ENCODE measurements at regions not wholly inside any gene's neighbourhood (a gene's known extent, or its start where the extent isn't known, plus 50 kb on each side); places are given as distances from the start of the nearest gene placed in this dataset.
"Not testable (repeated sequence)": the region's sequence is repeated elsewhere in the genome, so short reads cannot be mapped to it uniquely, and the experiment has no call there.

GRCh38 chr1:118440-118839, 333.0 kb downstream of the OR4F29 start:
- H3K9ac ChIP-seq (ENCODE audit: low read length); H4K20me1 ChIP-seq (ENCODE audit: insufficient read depth); H3K79me2 ChIP-seq (ENCODE audit: insufficient read depth, low read length); H3K4me2 ChIP-seq (ENCODE audit: low read length); H3K36me3 ChIP-seq (ENCODE audit: control insufficient read depth in 1 of 2, insufficient read depth in 2 of 2, low read length in 2 of 2); DNase-seq (ENCODE audit: low read depth, low spot score); H3K9me3 ChIP-seq (ENCODE audit: control insufficient read depth in 1 of 2, insufficient read depth in 1 of 2, low read depth in 1 of 2, low read length in 2 of 2); ATAC-seq; intact Hi-C loops (cut with micrococcal nuclease); H3K4me3 ChIP-seq (replicated peaks in 1 of 2; ENCODE audit: low read depth in 1 of 2, low read length in 2 of 2); CTCF ChIA-PET; POLR2A ChIA-PET; BruUV-seq (replicated peaks); RAD21 ChIA-PET (ENCODE audit: low non-redundant PET in 1 of 2, low total read pairs in 2 of 2, uncharacterized antibody in 2 of 2, unreplicated experiment in 2 of 2); H3K27me3 ChIP-seq (ENCODE audit: insufficient read depth, low read length); H3K27ac ChIP-seq (ENCODE audit: low read depth, low read length); H3K4me1 ChIP-seq (ENCODE audit: control insufficient read depth in 1 of 2, insufficient read depth in 2 of 2, low read length in 2 of 2); H3K9me2 ChIP-seq (ENCODE audit: insufficient read depth); H2AFZ ChIP-seq (ENCODE audit: low read depth, low read length, poor library complexity, severe bottlenecking): not testable (repeated sequence)

- RAD21 ChIA-PET (ENCODE audit: low non-redundant PET in 1 of 2, low total read pairs in 2 of 2, uncharacterized antibody in 2 of 2, unreplicated experiment in 2 of 2); CTCF ChIA-PET; H3K4me1 ChIP-seq (ENCODE audit: control insufficient read depth in 1 of 2, insufficient read depth in 2 of 2, low read length in 2 of 2): not testable (repeated sequence)
These were observed 335.9 kb downstream of the OR4F29 start for GRCh38 chr1:115534-115933.

GRCh38 chr1:104776-105175, 346.7 kb downstream of the OR4F29 start:
- RAD21 ChIA-PET (ENCODE audit: low non-redundant PET in 1 of 2, low total read pairs in 2 of 2, uncharacterized antibody in 2 of 2, unreplicated experiment in 2 of 2); H3K4me3 ChIP-seq (replicated peaks in 1 of 2; ENCODE audit: low read depth in 1 of 2, low read length in 2 of 2); H3K27ac ChIP-seq (ENCODE audit: low read depth, low read length); CTCF ChIA-PET; H2AFZ ChIP-seq (ENCODE audit: low read depth, low read length, poor library complexity, severe bottlenecking); ATAC-seq; BruUV-seq (replicated peaks); H4K20me1 ChIP-seq (ENCODE audit: insufficient read depth); H3K9me3 ChIP-seq (ENCODE audit: control insufficient read depth in 1 of 2, insufficient read depth in 1 of 2, low read depth in 1 of 2, low read length in 2 of 2); H3K4me2 ChIP-seq (ENCODE audit: low read length); POLR2A ChIA-PET; H3K4me1 ChIP-seq (ENCODE audit: control insufficient read depth in 1 of 2, insufficient read depth in 2 of 2, low read length in 2 of 2); H3K9ac ChIP-seq (ENCODE audit: low read length); intact Hi-C loops (cut with micrococcal nuclease); H3K79me2 ChIP-seq (ENCODE audit: insufficient read depth, low read length); H3K27me3 ChIP-seq (ENCODE audit: insufficient read depth, low read length); H3K9me2 ChIP-seq (ENCODE audit: insufficient read depth); H3K36me3 ChIP-seq (ENCODE audit: control insufficient read depth in 1 of 2, insufficient read depth in 2 of 2, low read length in 2 of 2); DNase-seq (ENCODE audit: low read depth, low spot score): not testable (repeated sequence)
- TF ChIP-seq CTCF (IDR thresholded peaks at IDR 0.05 in 2 of 3, conservative IDR thresholded peaks at IDR 0.05 in 1 of 3; ENCODE audit: borderline replicate concordance in 1 of 3, insufficient read depth in 1 of 3, low read depth in 2 of 3, low read length in 2 of 3), result peak in 1 of 3 experiments; percentile 18; a peak in 1 of 6 replicates
- peak; percentile 40 for TF ChIP-seq RAD21 (IDR thresholded peaks at IDR 0.05; ENCODE audit: low read depth)

More at GRCh38 chr1:115534-115933, 335.9 kb downstream of the OR4F29 start:
- POLR2A ChIA-PET; H3K36me3 ChIP-seq (ENCODE audit: control insufficient read depth in 1 of 2, insufficient read depth in 2 of 2, low read length in 2 of 2); ATAC-seq; BruUV-seq (replicated peaks); H3K4me3 ChIP-seq (replicated peaks in 1 of 2; ENCODE audit: low read depth in 1 of 2, low read length in 2 of 2); H3K4me2 ChIP-seq (ENCODE audit: low read length); H3K9me2 ChIP-seq (ENCODE audit: insufficient read depth); H4K20me1 ChIP-seq (ENCODE audit: insufficient read depth); H3K9ac ChIP-seq (ENCODE audit: low read length); H3K27me3 ChIP-seq (ENCODE audit: insufficient read depth, low read length); H3K79me2 ChIP-seq (ENCODE audit: insufficient read depth, low read length); H2AFZ ChIP-seq (ENCODE audit: low read depth, low read length, poor library complexity, severe bottlenecking); DNase-seq (ENCODE audit: low read depth, low spot score); H3K9me3 ChIP-seq (ENCODE audit: control insufficient read depth in 1 of 2, insufficient read depth in 1 of 2, low read depth in 1 of 2, low read length in 2 of 2); intact Hi-C loops (cut with micrococcal nuclease); H3K27ac ChIP-seq (ENCODE audit: low read depth, low read length): not testable (repeated sequence)

GRCh38 chr1:99481-99880, 352.0 kb downstream of the OR4F29 start:
- H3K36me3 ChIP-seq (ENCODE audit: control insufficient read depth in 1 of 2, insufficient read depth in 2 of 2, low read length in 2 of 2); ATAC-seq: not testable (repeated sequence)

More at GRCh38 chr1:99481-99880, 352.0 kb downstream of the OR4F29 start:
- H3K27ac ChIP-seq (ENCODE audit: low read depth, low read length); H3K9me2 ChIP-seq (ENCODE audit: insufficient read depth); BruUV-seq (replicated peaks); H3K9ac ChIP-seq (ENCODE audit: low read length); RAD21 ChIA-PET (ENCODE audit: low non-redundant PET in 1 of 2, low total read pairs in 2 of 2, uncharacterized antibody in 2 of 2, unreplicated experiment in 2 of 2); DNase-seq (ENCODE audit: low read depth, low spot score); POLR2A ChIA-PET; H3K4me2 ChIP-seq (ENCODE audit: low read length); H3K4me3 ChIP-seq (replicated peaks in 1 of 2; ENCODE audit: low read depth in 1 of 2, low read length in 2 of 2); H2AFZ ChIP-seq (ENCODE audit: low read depth, low read length, poor library complexity, severe bottlenecking); intact Hi-C loops (cut with micrococcal nuclease); H3K79me2 ChIP-seq (ENCODE audit: insufficient read depth, low read length); H4K20me1 ChIP-seq (ENCODE audit: insufficient read depth); H3K9me3 ChIP-seq (ENCODE audit: control insufficient read depth in 1 of 2, insufficient read depth in 1 of 2, low read depth in 1 of 2, low read length in 2 of 2); CTCF ChIA-PET; H3K4me1 ChIP-seq (ENCODE audit: control insufficient read depth in 1 of 2, insufficient read depth in 2 of 2, low read length in 2 of 2); H3K27me3 ChIP-seq (ENCODE audit: insufficient read depth, low read length): not testable (repeated sequence)

Data from HCT116 (cell line).